D721Med (cell line): ENCODE measurements at regions not wholly inside any gene's neighbourhood (a gene's known extent, or its start where the extent isn't known, plus 50 kb on each side); places are given as distances from the start of the nearest gene placed in this dataset.
"Not testable (repeated sequence)": the region's sequence is repeated elsewhere in the genome, so short reads cannot be mapped to it uniquely, and the experiment has no call there.

ENCODE experiments used
- DNase-seq: peaks from one replicate; pipeline ENCODE4 v3.0.0; 2011; ENCODE audit warnings: low spot score; ENCODE audit not compliant: insufficient read length
- FAIRE-seq: peaks from 2 replicates; lab custom pipeline; 2011; peaks lifted over from hg19 to GRCh38; lab: Jason Lieb, UNC
- TF ChIP-seq, protein P1 (sequence below): IDR thresholded peaks from 2 replicates; pipeline ENCODE4 v1.5.1; 2012; ENCODE audit warnings: mild to moderate bottlenecking, control low read depth; ENCODE audit not compliant: insufficient read depth; ENCODE audit errors: missing control alignments

DNA sequence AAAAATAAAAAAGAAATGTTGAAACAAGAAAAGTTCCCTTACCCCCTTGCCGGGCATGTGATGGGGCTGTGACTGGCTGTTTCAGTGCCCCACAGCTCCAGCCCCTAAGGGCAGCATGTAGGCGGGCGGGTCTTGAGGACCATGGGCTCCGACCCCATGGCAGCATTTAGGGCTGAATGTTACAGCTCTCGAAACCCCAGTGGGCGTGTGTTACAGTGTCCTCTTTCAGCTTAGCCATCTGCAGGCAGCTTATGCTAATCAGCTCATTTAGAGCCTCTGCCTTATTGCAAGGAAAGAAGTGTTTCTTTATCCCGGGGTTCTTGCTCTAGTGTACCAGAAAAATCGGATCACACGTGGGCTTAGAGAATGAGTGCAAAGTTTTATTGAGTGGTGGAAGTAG is 497.4 kb upstream of the CYLC2 start:
- TF ChIP-seq, protein P1, sequence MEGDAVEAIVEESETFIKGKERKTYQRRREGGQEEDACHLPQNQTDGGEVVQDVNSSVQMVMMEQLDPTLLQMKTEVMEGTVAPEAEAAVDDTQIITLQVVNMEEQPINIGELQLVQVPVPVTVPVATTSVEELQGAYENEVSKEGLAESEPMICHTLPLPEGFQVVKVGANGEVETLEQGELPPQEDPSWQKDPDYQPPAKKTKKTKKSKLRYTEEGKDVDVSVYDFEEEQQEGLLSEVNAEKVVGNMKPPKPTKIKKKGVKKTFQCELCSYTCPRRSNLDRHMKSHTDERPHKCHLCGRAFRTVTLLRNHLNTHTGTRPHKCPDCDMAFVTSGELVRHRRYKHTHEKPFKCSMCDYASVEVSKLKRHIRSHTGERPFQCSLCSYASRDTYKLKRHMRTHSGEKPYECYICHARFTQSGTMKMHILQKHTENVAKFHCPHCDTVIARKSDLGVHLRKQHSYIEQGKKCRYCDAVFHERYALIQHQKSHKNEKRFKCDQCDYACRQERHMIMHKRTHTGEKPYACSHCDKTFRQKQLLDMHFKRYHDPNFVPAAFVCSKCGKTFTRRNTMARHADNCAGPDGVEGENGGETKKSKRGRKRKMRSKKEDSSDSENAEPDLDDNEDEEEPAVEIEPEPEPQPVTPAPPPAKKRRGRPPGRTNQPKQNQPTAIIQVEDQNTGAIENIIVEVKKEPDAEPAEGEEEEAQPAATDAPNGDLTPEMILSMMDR: no peak
- no peak for FAIRE-seq
- no peak for DNase-seq

DNA sequence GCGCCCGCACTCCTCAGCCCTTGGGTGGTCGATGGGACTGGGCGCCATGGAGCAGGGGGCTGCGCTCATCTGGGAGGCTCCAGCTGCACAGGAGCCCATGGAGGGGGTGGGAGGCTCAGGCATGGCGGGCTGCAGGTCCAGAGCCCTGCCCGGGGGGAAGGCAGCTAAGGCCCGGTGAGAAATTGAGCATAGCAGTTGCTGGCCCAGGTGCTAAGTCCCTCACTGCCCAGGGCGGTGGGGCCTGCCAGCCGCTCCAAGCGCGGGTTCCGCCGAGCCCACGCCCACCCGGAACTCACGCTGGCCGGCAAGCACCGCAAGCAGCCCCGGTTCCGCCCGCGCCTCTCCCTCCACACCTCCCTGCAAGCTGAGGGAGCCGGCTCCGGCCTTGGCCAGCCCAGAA is 508.2 kb upstream of the CYLC2 start:
- FAIRE-seq, DNase-seq: not testable (repeated sequence)

DNA sequence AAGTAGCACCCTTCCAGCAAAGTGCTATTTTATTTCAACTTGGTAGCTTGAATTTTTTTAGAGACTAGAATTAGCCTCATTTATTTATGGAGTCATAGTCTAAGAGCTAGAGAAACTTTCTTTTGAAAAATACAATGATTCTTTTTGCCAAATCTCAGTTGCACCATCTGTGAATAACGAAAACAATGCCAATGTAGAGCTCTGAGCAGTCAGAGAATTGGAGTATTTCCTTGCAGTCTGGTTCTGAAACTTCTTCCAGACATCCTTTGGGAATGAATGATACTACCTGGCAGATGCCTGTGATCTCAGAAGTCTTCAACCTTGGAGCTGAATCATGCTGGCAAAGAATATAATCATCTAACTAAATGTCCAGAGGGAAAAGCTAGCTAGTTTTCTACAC is 511.5 kb upstream of the CYLC2 start:
- FAIRE-seq (no peak), DNase-seq (no peak)
- TF ChIP-seq, protein P1: no peak

DNA sequence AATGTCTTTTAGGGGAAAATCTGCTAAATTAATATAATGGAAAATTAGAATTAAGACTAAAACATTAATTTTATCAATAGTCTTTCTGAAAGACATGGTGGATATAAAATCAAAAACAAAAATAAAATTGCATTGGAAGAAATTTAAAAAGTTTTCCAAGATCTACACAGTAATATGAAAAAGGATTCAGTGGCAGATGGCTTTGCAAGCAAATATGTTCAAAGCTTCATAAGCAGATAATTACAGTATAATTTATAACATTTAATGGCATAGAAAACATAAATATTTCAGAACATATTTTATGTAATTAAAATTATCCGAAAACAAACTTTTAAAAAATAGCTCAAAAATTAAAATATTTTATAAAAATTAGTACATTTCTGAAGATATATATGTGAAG is 512.4 kb upstream of the CYLC2 start:
- TF ChIP-seq, protein P1: no peak
- FAIRE-seq (no peak), DNase-seq (no peak)

DNA sequence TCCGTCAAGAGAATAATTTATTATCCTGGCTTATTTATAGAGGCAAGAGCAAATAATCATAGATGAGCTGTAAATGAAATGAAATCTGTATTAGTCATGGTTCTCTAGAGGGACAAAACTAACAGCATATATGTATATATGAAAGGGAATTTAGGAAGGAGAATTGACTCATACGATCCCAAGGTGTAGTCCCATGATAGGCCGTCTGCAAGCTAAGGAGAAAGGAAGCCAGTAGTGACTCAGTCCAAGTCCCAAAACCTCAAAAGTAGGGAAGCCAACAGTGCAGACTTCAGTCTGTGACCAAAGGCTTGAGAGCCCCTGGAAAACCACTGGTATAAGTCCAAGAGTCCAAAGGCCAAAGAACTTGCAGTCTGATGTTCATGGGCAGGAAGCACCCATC is 515.9 kb upstream of the CYLC2 start:
- DNase-seq: no peak
- FAIRE-seq: no peak
- TF ChIP-seq, protein P1: no peak

DNA sequence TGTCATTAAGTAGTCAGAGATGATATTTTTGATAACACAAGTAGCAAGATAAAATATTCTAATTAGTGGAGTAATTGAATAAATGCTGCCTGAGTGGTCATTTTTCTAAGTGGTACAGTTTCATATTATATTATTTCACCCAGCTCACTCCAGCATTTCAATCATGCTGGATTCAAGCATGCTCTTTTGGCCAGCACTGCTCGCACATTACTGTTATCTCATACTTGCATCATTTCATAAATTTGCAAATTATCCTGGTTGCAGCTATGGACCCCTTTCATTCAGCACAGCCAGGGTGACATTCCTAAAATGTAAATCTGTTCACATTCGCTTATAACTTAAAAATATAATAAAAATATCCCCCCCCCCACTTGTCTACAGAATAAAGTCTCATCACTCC is 520.8 kb upstream of the CYLC2 start:
- no peak for DNase-seq
- no peak for FAIRE-seq
- TF ChIP-seq, protein P1: no peak

DNA sequence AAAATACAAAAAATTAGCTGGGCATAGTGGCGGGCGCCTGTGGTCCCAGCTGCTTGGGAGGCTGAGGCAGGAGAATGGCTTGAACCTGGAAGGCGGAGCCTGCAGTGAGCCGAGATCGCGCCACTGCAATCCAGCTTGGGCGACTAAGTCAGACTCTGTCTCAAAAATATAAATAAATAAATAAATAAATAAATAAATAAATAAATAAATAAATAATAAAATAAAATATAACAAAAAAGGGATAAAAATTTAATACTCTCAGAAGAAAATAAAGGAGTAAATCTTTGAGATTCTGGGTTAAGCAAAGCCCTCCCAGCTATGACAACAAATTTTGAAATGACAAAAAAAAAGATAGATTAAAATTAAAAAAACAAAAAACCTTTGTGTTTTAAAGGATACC is 525.7 kb upstream of the CYLC2 start:
- FAIRE-seq: not testable (repeated sequence)

DNA sequence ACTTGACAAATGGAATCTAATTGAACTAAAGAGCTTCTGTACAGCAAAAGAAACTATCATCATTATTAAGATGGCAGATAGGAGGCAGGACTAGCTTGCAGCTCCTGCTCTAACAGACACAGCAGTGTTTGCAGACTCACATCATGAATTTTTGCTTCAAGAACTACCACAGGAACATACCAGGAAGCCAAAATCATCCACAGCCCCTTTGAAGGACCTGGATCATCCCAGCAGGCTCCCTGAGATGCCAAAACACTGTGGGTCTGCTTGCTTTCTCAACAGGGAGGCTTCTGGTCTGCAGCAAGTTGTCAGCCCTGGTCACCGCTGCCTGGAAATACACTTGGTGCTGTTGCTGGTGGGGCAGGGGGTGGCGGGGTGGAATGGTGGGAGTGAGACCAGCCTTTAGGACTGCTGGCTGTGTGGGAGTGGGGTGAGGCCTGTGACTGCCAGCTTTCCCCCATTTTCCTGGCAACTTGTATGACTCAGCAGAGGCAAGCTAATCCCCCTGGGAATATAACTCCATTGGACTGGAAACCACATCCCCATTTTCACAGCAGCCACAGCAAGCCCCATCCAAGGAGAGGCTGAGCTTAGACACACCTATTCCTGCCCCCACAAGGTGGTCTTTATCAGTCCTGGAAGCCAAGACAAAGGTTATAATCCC is 533.8 kb upstream of the CYLC2 start:
- FAIRE-seq (no peak), DNase-seq (no peak)
- TF ChIP-seq, protein P1: no peak

More for the DNA sequence above, 525.7 kb upstream of the CYLC2 start:
- DNase-seq: not testable (repeated sequence)
